KMS-11 (cell line): ENCODE measurements at regions not wholly inside any gene's neighbourhood (a gene's known extent, or its start where the extent isn't known, plus 50 kb on each side); places are given as distances from the start of the nearest gene placed in this dataset.

Source experiments
- H2AFZ ChIP-seq: fragments of 200-600 bp; sonication (generic); 2 replicates; pipeline ENCODE4 v1.6.1; 2016; ENCODE audit warnings: antibody characterized with exemption, mixed run types, low read depth
- H3K27ac ChIP-seq: fragments of 200-600 bp; sonication (generic); 2 replicates; pipeline ENCODE4 v1.6.1; 2016; ENCODE audit warnings: mild to moderate bottlenecking, mixed run types
- H3K27me3 ChIP-seq: fragments of 200-600 bp; sonication (generic); 2 replicates; pipeline ENCODE4 v1.6.1; 2017; ENCODE audit warnings: mild to moderate bottlenecking, low read depth, mixed run types, moderate library complexity; ENCODE audit not compliant: insufficient read depth
- H3K36me3 ChIP-seq: fragments of 200-600 bp; sonication (generic); 2 replicates; pipeline ENCODE4 v1.6.1; 2017; ENCODE audit warnings: mild to moderate bottlenecking, mixed run types; ENCODE audit not compliant: insufficient read depth
- H3K4me1 ChIP-seq: fragments of 200-600 bp; sonication (generic); 2 replicates; pipeline ENCODE4 v1.6.1; 2016; ENCODE audit warnings: mild to moderate bottlenecking, low read depth, mixed run types; ENCODE audit not compliant: poor library complexity, severe bottlenecking
- H3K4me2 ChIP-seq: fragments of 200-600 bp; sonication (generic); 2 replicates; pipeline ENCODE4 v1.7.0; 2016; ENCODE audit warnings: mild to moderate bottlenecking, mixed run types
- H3K4me3 ChIP-seq: fragments of 200-600 bp; sonication (generic); IDR thresholded peaks from 2 replicates; pipeline ENCODE4 v1.6.1; 2017; ENCODE audit warnings: low read depth, low read length, mixed read lengths; ENCODE audit not compliant: insufficient read depth
- H3K79me2 ChIP-seq: fragments of 200-600 bp; sonication (generic); 2 replicates; pipeline ENCODE4 v1.6.1; 2016; ENCODE audit warnings: low read depth, mixed run types; ENCODE audit not compliant: insufficient read depth
- H3K9ac ChIP-seq: fragments of 200-600 bp; sonication (generic); 2 replicates; pipeline ENCODE4 v1.6.1; 2016; ENCODE audit warnings: mild to moderate bottlenecking, mixed run types
- H4K20me1 ChIP-seq: fragments of 200-600 bp; sonication (generic); 2 replicates; pipeline ENCODE4 v1.6.1; 2016; ENCODE audit warnings: mild to moderate bottlenecking, mixed run types; ENCODE audit not compliant: insufficient read depth
- TF ChIP-seq, protein P1 (sequence below): fragments of 200-600 bp; sonication (generic); conservative IDR thresholded peaks from 2 replicates; pipeline ENCODE4 v1.6.1; 2017; ENCODE audit warnings: low read depth, mild to moderate bottlenecking, antibody characterized with exemption, low read length, moderate library complexity, mixed read lengths

DNA sequence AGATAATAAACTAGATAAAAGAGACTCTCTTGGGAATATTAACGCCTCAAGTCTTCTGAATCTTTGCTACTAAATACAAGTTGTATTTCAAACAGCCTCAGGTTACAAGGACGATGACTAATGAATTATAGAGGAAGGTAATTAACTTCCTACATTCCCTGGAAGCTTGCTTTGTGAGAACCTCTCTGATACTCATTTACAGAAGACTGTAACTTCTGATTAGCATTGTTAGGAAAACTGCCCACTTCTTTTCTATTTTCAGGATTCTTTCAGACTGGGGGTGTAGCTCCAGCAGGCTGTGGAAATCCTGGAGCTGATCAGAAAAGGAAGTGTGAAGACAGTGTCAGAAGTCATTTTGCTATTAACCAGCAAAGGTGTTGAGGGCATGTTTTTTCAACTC is 316.7 kb upstream of the NPSR1 start:
- Histone ChIP-seq H3K36me3 (no peaks in the 10 kb centered on the region), H3K27me3 (no peaks in the 10 kb centered on the region), H2AFZ (no peak overlapping the region)

DNA sequence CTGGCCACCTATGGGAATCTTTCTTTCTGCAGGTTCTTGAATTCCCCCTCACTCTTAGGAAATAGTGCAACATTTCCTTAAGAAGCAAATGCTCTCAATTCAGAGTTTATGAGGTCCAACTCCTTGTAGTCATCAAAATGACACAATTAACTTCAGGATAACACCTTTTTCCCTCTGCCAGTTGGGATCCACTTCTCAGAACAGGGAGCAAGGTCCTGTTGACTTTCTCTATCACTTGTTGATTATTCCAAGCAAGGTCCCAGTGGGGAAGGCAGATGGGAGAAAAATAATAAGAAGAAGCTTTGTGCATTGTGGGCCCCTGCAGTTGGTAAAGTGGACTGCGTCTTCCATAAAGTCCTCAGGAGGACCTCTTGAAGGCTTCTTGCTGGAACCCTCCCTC is 315.6 kb upstream of the NPSR1 start:
- Histone ChIP-seq H4K20me1 (no peaks in the 10 kb centered on the region), H3K9ac (no peak overlapping the region), H2AFZ (no peak overlapping the region), H3K36me3 (no peaks in the 10 kb centered on the region), H3K4me1 (no peaks in the 10 kb centered on the region), H3K4me3 (no peak overlapping the region), H3K27me3 (no peaks in the 10 kb centered on the region), H3K79me2 (no peaks in the 10 kb centered on the region), H3K4me2 (no peak overlapping the region), H3K27ac (no peak overlapping the region)
- TF ChIP-seq, protein P1, sequence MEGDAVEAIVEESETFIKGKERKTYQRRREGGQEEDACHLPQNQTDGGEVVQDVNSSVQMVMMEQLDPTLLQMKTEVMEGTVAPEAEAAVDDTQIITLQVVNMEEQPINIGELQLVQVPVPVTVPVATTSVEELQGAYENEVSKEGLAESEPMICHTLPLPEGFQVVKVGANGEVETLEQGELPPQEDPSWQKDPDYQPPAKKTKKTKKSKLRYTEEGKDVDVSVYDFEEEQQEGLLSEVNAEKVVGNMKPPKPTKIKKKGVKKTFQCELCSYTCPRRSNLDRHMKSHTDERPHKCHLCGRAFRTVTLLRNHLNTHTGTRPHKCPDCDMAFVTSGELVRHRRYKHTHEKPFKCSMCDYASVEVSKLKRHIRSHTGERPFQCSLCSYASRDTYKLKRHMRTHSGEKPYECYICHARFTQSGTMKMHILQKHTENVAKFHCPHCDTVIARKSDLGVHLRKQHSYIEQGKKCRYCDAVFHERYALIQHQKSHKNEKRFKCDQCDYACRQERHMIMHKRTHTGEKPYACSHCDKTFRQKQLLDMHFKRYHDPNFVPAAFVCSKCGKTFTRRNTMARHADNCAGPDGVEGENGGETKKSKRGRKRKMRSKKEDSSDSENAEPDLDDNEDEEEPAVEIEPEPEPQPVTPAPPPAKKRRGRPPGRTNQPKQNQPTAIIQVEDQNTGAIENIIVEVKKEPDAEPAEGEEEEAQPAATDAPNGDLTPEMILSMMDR, result no peak

More for the DNA sequence above, 316.7 kb upstream of the NPSR1 start:
- Histone ChIP-seq H3K27ac (no peak overlapping the region), H4K20me1 (no peaks in the 10 kb centered on the region), H3K79me2 (no peaks in the 10 kb centered on the region), H3K9ac (no peak overlapping the region), H3K4me2 (no peak overlapping the region), H3K4me1 (no peaks in the 10 kb centered on the region), H3K4me3 (no peak overlapping the region)
- TF ChIP-seq, protein P1, result no peak

DNA sequence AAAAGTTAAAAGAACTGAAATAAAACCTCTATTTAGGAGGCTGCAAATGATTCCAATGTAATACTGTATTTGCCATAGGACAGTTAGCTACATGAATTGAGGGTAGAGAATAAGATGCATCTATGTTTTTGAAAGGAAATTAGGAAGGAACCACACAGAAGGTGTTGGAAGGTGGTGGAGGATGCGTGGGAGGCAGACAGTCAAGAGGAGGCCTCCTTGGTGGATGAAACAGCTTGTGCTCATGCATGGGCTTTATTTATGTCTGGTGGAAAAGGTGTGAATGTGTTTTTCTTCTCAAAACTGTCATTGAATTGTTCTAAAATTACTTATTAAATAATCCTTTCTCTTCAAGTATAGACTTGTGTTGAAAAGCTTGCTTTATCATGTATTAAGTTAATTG is 314.4 kb upstream of the NPSR1 start:
- H4K20me1 ChIP-seq, result no peaks in the 10 kb centered on the region
- H3K27me3 ChIP-seq, result no peaks in the 10 kb centered on the region
- no peaks in the 10 kb centered on the region for H3K4me1 ChIP-seq
- H3K79me2 ChIP-seq, result no peaks in the 10 kb centered on the region
- no peak overlapping the region for H2AFZ ChIP-seq
- no peak overlapping the region for H3K4me3 ChIP-seq
- no peaks in the 10 kb centered on the region for H3K36me3 ChIP-seq
- no peak overlapping the region for H3K27ac ChIP-seq
- no peak overlapping the region for H3K4me2 ChIP-seq
- no peak overlapping the region for H3K9ac ChIP-seq
- TF ChIP-seq, protein P1, result no peak

DNA sequence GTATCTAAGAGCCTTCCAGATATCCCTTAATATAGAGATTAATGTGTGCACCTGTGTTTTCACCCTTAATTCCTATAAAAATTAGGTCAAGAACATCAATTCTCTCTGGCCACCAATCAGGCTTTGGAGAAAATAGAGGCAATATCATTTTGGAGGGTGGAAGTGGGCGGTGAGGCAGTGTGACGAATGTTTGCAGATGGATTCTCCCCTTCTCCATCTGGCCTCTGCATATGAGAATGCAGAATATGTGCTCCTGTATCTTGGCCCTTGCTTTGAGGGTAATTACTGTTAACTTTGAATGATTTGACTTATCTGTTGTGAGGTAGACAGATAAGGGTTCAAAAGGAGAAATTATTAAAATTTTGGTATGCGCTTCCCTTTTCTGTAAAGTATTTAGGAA is 304.0 kb upstream of the NPSR1 start:
- no peaks in the 10 kb centered on the region for H3K36me3 ChIP-seq
- TF ChIP-seq, protein P1, result no peak
- H3K4me1 ChIP-seq, result no peaks in the 10 kb centered on the region
- no peaks in the 10 kb centered on the region for H3K79me2 ChIP-seq
- H3K9ac ChIP-seq, result no peak overlapping the region
- H3K27me3 ChIP-seq, result no peaks in the 10 kb centered on the region
- H3K27ac ChIP-seq, result no peak overlapping the region
- H4K20me1 ChIP-seq, result no peaks in the 10 kb centered on the region
- no peak overlapping the region for H3K4me2 ChIP-seq
- no peak overlapping the region for H3K4me3 ChIP-seq
- H2AFZ ChIP-seq, result no peak overlapping the region
